ENCODE measurements at regions not wholly inside any gene's neighbourhood (a gene's known extent, or its start where the extent isn't known, plus 50 kb on each side); places are given as distances from the start of the nearest gene placed in this dataset.

DNA sequence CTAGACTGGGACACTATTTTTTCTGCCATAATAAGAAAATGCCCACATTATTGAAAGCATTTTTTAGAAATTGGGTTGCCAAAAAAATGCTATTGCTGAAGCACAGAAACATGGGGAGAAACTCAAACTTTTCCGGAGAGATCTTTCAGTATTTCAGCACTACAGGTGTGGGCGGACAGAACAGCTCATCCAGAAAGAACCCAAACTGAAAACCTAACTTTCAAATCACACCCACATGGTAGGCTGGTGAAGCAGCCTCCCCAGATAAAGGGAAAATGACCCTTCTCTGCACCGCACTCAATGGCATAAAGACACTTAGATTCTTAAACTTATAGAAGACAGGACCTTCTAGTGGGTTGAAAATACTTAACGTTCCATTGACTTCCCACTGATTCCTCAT lies 62.3 kb upstream of the TMPO start:
- TF ChIP-seq MAX (CRISPR knock-in tag; IDR thresholded peaks at IDR 0.05) (no peak), ZFP36 (IDR thresholded peaks at IDR 0.05; ENCODE audit: low read depth, low read length, partially characterized antibody) (no peak), EZH2 (IDR thresholded peaks at IDR 0.05; ENCODE audit: borderline replicate concordance, low read depth, low read length) (no peak), CTCF (IDR thresholded peaks at IDR 0.05 in 2 of 3, conservative IDR thresholded peaks at IDR 0.05 in 1 of 3; ENCODE audit: insufficient read depth in 2 of 3, low read depth in 1 of 3, low read length in 3 of 3) (no peak), HNRNPK (IDR thresholded peaks at IDR 0.05; ENCODE audit: low read depth, low read length, poor library complexity, severe bottlenecking) (no peak), ZBTB33 (CRISPR knock-in tag; IDR thresholded peaks at IDR 0.05) (no peak), CBFA2T3 (IDR thresholded peaks at IDR 0.05) (no peak), RAD21 (CRISPR knock-in tag; conservative IDR thresholded peaks at IDR 0.05 in 1 of 2, IDR thresholded peaks at IDR 0.05 in 1 of 2) (no peak), MAFK (IDR thresholded peaks at IDR 0.05; ENCODE audit: low read length) (no peak)
- TF ChIP-seq, protein P1, sequence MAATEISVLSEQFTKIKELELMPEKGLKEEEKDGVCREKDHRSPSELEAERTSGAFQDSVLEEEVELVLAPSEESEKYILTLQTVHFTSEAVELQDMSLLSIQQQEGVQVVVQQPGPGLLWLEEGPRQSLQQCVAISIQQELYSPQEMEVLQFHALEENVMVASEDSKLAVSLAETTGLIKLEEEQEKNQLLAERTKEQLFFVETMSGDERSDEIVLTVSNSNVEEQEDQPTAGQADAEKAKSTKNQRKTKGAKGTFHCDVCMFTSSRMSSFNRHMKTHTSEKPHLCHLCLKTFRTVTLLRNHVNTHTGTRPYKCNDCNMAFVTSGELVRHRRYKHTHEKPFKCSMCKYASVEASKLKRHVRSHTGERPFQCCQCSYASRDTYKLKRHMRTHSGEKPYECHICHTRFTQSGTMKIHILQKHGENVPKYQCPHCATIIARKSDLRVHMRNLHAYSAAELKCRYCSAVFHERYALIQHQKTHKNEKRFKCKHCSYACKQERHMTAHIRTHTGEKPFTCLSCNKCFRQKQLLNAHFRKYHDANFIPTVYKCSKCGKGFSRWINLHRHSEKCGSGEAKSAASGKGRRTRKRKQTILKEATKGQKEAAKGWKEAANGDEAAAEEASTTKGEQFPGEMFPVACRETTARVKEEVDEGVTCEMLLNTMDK (IDR thresholded peaks at IDR 0.05; ENCODE audit: borderline replicate concordance, insufficient read depth, low read depth, low read length, poor library complexity, severe bottlenecking), result no peak

Measured in K562 (cell line).